ENCODE measurements at regions not wholly inside any gene's neighbourhood (a gene's known extent, or its start where the extent isn't known, plus 50 kb on each side); places are given as distances from the start of the nearest gene placed in this dataset.

DNA sequence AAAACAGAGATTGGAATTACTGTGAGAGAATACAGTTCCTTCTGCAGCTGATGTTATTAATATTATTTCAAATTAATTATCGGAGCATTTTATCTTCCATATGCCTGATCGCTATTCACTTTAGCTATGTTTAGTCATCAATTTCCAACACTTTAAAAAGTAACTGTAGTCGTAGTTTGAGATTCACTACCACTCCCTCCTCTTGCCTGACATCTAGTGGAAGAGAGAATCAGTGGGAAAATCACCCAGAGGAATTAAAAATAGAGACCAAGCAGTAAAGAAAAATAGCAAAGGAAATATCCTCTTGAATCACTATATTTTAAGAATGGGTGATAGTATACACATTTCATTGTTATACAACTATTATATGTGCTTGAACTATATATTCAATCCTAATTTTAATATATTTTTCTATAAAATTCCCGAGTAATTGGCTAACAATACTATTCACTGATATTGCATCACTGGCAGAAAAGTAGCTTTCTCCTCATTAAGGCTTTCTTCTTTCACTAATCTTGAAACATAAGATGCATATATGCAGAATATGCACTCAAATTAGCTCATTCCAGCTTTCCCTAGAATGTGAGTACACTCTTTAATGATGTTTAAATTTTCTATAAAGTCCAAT lies 708.7 kb downstream of the CDH9 start:
- TF ChIP-seq NFRKB (IDR thresholded peaks at IDR 0.05) (no peak), BHLHE40 (IDR thresholded peaks at IDR 0.05; ENCODE audit: borderline replicate concordance) (no peak), TARDBP (IDR thresholded peaks at IDR 0.05) (no peak), ARNT (IDR thresholded peaks at IDR 0.05) (no peak), FOXK2 (IDR thresholded peaks at IDR 0.05) (no peak), CTBP1 (IDR thresholded peaks at IDR 0.05; ENCODE audit: borderline replicate concordance) (no peak)

Measured in HEK293T (cell line).